Hepatocyte (in vitro differentiated cells): ENCODE measurements at regions not wholly inside any gene's neighbourhood (a gene's known extent, or its start where the extent isn't known, plus 50 kb on each side); places are given as distances from the start of the nearest gene placed in this dataset.

Source experiments
- DNase-seq: peaks from one replicate; pipeline ENCODE4 v3.0.0-alpha.2; 2016; ENCODE audit warnings: low spot score
- H2AFZ ChIP-seq: fragments of 200-600 bp; sonication (generic); 2 replicates; pipeline ENCODE4 v1.6.0; 2016; ENCODE audit warnings: antibody characterized with exemption, mild to moderate bottlenecking
- H3K27ac ChIP-seq: fragments of 200-600 bp; sonication (generic); 2 replicates; pipeline ENCODE4 v1.5.1; 2016; ENCODE audit warnings: mild to moderate bottlenecking
- H3K27me3 ChIP-seq: fragments of 200-600 bp; sonication (generic); 2 replicates; pipeline ENCODE4 v1.6.1; 2016
- H3K36me3 ChIP-seq: fragments of 200-600 bp; sonication (generic); replicated peaks from 2 replicates; pipeline ENCODE4 v1.5.1; 2016; ENCODE audit warnings: low read depth; ENCODE audit not compliant: insufficient read depth
- H3K4me1 ChIP-seq: fragments of 200-600 bp; sonication (generic); 2 replicates; pipeline ENCODE4 v1.5.1; 2016; ENCODE audit warnings: mild to moderate bottlenecking, moderate library complexity; ENCODE audit not compliant: insufficient read depth
- H3K4me2 ChIP-seq: fragments of 200-600 bp; sonication (generic); 2 replicates; pipeline ENCODE4 v1.6.0; 2016
- H3K4me3 ChIP-seq: fragments of 200-600 bp; sonication (generic); 2 replicates; pipeline ENCODE4 v1.5.1; 2016; ENCODE audit warnings: mild to moderate bottlenecking
- H3K79me2 ChIP-seq: fragments of 200-600 bp; sonication (generic); 2 replicates; pipeline ENCODE4 v1.6.0; 2017; ENCODE audit warnings: mild to moderate bottlenecking
- H3K9me2 ChIP-seq: fragments of 200-600 bp; sonication (generic); replicated peaks from 2 replicates; pipeline ENCODE4 v1.6.0; 2017; ENCODE audit warnings: mild to moderate bottlenecking; ENCODE audit not compliant: insufficient read depth
- H3K9me3 ChIP-seq: fragments of 200-600 bp; sonication (generic); 2 replicates; pipeline ENCODE4 v1.5.1; 2016; ENCODE audit warnings: low read depth, mild to moderate bottlenecking
- H4K20me1 ChIP-seq: fragments of 200-600 bp; sonication (generic); 2 replicates; pipeline ENCODE4 v1.6.0; 2016; ENCODE audit warnings: mild to moderate bottlenecking; ENCODE audit not compliant: insufficient read depth, poor library complexity, severe bottlenecking
- CTCF ChIP-seq: fragments of 200-600 bp; sonication (generic); IDR thresholded peaks from 2 replicates; pipeline ENCODE4 v1.5.1; 2016; ENCODE audit warnings: antibody characterized with exemption, mild to moderate bottlenecking; ENCODE audit not compliant: poor library complexity
- EZH2 ChIP-seq: fragments of 200-600 bp; sonication (generic); IDR thresholded peaks from 2 replicates; pipeline ENCODE4 v1.6.1; 2016; ENCODE audit warnings: antibody characterized with exemption, mild to moderate bottlenecking, borderline replicate concordance
- EZH2phosphoT487 ChIP-seq: fragments of 200-600 bp; sonication (generic); IDR thresholded peaks from one replicate; pipeline ENCODE4 v1.6.1; 2018; ENCODE audit warnings: antibody characterized with exemption, mild to moderate bottlenecking, low read depth, moderate library complexity; ENCODE audit not compliant: unreplicated experiment, severe bottlenecking
- WGBS: methylation state at CpG from one replicate; pipeline ENCODE4 v1.1.6; 2016; ENCODE audit warnings: low lambda C conversion rate; ENCODE audit errors: missing lambda C conversion rate; 5-methylcytosine and 5-hydroxymethylcytosine counted together

GRCh38 chr5:125868036-125868435 lies 555.2 kb upstream of the GRAMD2B start:
- no peaks in the 10 kb centered on the region for H3K9me2 ChIP-seq
- 80% methylated on average over 1 of the region's 1 CpG for WGBS
- H3K4me2 ChIP-seq = no peak overlapping the region
- no peaks in the 10 kb centered on the region for H3K27me3 ChIP-seq
- no peaks in the 10 kb centered on the region for H3K4me1 ChIP-seq
- H3K79me2 ChIP-seq = no peaks in the 10 kb centered on the region
- no peak overlapping the region for H3K27ac ChIP-seq
- H3K36me3 ChIP-seq = no peaks in the 10 kb centered on the region
- no peak for DNase-seq
- H3K4me3 ChIP-seq = no peak overlapping the region
- H2AFZ ChIP-seq = no peak overlapping the region
- no peaks in the 10 kb centered on the region for H4K20me1 ChIP-seq
- H3K9me3 ChIP-seq = no peaks in the 10 kb centered on the region
- no peak for TF ChIP-seq CTCF
- TF ChIP-seq EZH2 = no peak
- no peak for TF ChIP-seq EZH2phosphoT487

GRCh38 chr5:125870256-125870655 lies 553.0 kb upstream of the GRAMD2B start:
- no peak overlapping the region for H2AFZ ChIP-seq
- H3K79me2 ChIP-seq = no peaks in the 10 kb centered on the region
- H3K36me3 ChIP-seq = no peaks in the 10 kb centered on the region
- no peaks in the 10 kb centered on the region for H4K20me1 ChIP-seq
- 55% methylated on average over 2 of the region's 2 CpGs for WGBS
- no peak for TF ChIP-seq CTCF
- no peak for TF ChIP-seq EZH2phosphoT487
- no peak for TF ChIP-seq EZH2
- H3K9me2 ChIP-seq = no peaks in the 10 kb centered on the region
- H3K9me3 ChIP-seq = no peaks in the 10 kb centered on the region
- H3K4me1 ChIP-seq = no peaks in the 10 kb centered on the region
- H3K27me3 ChIP-seq = no peaks in the 10 kb centered on the region
- DNase-seq = no peak
- no peak overlapping the region for H3K4me2 ChIP-seq
- H3K27ac ChIP-seq = no peak overlapping the region
- H3K4me3 ChIP-seq = no peak overlapping the region

GRCh38 chr5:125874057-125874456 lies 549.2 kb upstream of the GRAMD2B start:
- Histone ChIP-seq H3K9me2 (no peaks in the 10 kb centered on the region), H3K4me3 (no peak overlapping the region), H3K36me3 (no peaks in the 10 kb centered on the region), H3K27ac (no peak overlapping the region), H3K79me2 (no peaks in the 10 kb centered on the region), H3K27me3 (no peaks in the 10 kb centered on the region), H3K9me3 (no peaks in the 10 kb centered on the region), H3K4me1 (no peaks in the 10 kb centered on the region), H3K4me2 (no peak overlapping the region), H2AFZ (no peak overlapping the region), H4K20me1 (no peaks in the 10 kb centered on the region)
- TF ChIP-seq EZH2phosphoT487 (no peak), CTCF (no peak), EZH2 (no peak)
- no peak for DNase-seq

GRCh38 chr5:125874717-125875116 lies 548.5 kb upstream of the GRAMD2B start:
- Histone ChIP-seq H3K27me3 (no peaks in the 10 kb centered on the region), H3K4me1 (no peaks in the 10 kb centered on the region), H3K9me2 (no peaks in the 10 kb centered on the region), H3K27ac (no peak overlapping the region), H3K36me3 (no peaks in the 10 kb centered on the region), H3K4me2 (no peak overlapping the region), H3K9me3 (no peaks in the 10 kb centered on the region), H3K4me3 (no peak overlapping the region), H3K79me2 (no peaks in the 10 kb centered on the region), H2AFZ (no peak overlapping the region), H4K20me1 (no peaks in the 10 kb centered on the region)
- DNase-seq = no peak
- TF ChIP-seq CTCF = no peak
- no peak for TF ChIP-seq EZH2phosphoT487
- TF ChIP-seq EZH2 = no peak
- 73% methylated on average over 4 of the region's 4 CpGs for WGBS
